HepG2 (cell line): ENCODE measurements at regions not wholly inside any gene's neighbourhood (a gene's known extent, or its start where the extent isn't known, plus 50 kb on each side); places are given as distances from the start of the nearest gene placed in this dataset.

ENCODE experiments used
- ATAC-seq: fragments of 200-7000 bp; cut with Tn5 transposase; 3 replicates; pipeline ENCODE4 v1.9.1; 2020; ENCODE audit warnings: mild to moderate bottlenecking, moderate library complexity
- BruUV-seq: library from RNA; stranded (reverse); fragments of 400-500 nt; replicated peaks from 2 replicates; lab custom pipeline; 2021; lab: Mats Ljungman, UMichigan
- CTCF ChIA-PET: fragments of 300-600 bp; formaldehyde crosslinking; extraction: SDS; loops from one replicate; lab custom pipeline; 2021; ENCODE audit warnings: low total read pairs, inconsistent platforms, low intra/inter-chr PET ratio; lab: Yijun Ruan, JAX
- POLR2A ChIA-PET: fragments of 350-600 bp; sonication (Branson Sonifier 250); formaldehyde crosslinking; loops from one replicate; lab custom pipeline; 2020; ENCODE audit warnings: antibody characterized with exemption, inconsistent platforms; lab: Yijun Ruan, JAX
- DNase-seq: peaks from one replicate; pipeline ENCODE4 v3.0.0-alpha.2; 2015; ENCODE audit warnings: low spot score
- FAIRE-seq: peaks from 3 replicates; lab custom pipeline; 2011; peaks lifted over from hg19 to GRCh38; lab: Jason Lieb, UNC
- H2AFZ ChIP-seq: one replicate; pipeline ENCODE4 v1.6.1; 2011; ENCODE audit warnings: low read length, inconsistent platforms
- H3K27ac ChIP-seq: fragments of 300-600 bp; 3 replicates; pipeline ENCODE4 v1.8.0; 2011; ENCODE audit warnings: mixed run types, mild to moderate bottlenecking, mixed read lengths, low read length, inconsistent platforms; ENCODE audit not compliant: insufficient read depth; ENCODE audit errors: extremely low read length
- H3K27me3 ChIP-seq, 2 experiments: fragments of 200-600 bp in 1 of 2; 2 replicates in 1 of 2; 3 replicates in 1 of 2; pipeline versions ENCODE4 v1.6.0 to v1.8.0; 2011; ENCODE audit warnings: low read length in 2 of 2, mild to moderate bottlenecking in 2 of 2, moderate library complexity in 2 of 2, inconsistent platforms in 1 of 2; ENCODE audit not compliant: insufficient read depth in 2 of 2, control insufficient read depth in 1 of 2
- H3K36me3 ChIP-seq, 2 experiments: fragments of 200-600 bp in 1 of 2; replicated peaks in 1 of 2; 2 replicates in 1 of 2; 3 replicates in 1 of 2; pipeline versions ENCODE4 v1.5.1 to v1.8.0; 2011; ENCODE audit warnings: low read length in 2 of 2, inconsistent platforms in 1 of 2; ENCODE audit not compliant: insufficient read depth in 2 of 2, control insufficient read depth in 1 of 2
- H3K4me1 ChIP-seq: 2 replicates; pipeline ENCODE4 v1.5.1; 2012; ENCODE audit warnings: low read length, inconsistent platforms; ENCODE audit not compliant: insufficient read depth
- H3K4me2 ChIP-seq: 2 replicates; pipeline ENCODE4 v1.6.0; 2011; ENCODE audit warnings: low read depth, low read length, inconsistent platforms
- H3K4me3 ChIP-seq, 3 experiments: fragments of 200-600 bp in 1 of 3; sonication (generic), shearing (Covaris generic) in 1 of 3; replicated peaks in 1 of 3; 2 replicates each; pipeline ENCODE4 v1.5.1; 2011 to 2016; ENCODE audit warnings: low read length in 3 of 3, inconsistent platforms in 2 of 3, low read depth in 2 of 3, mild to moderate bottlenecking in 2 of 3, control low read depth in 1 of 3, mixed read lengths in 1 of 3; ENCODE audit not compliant: insufficient read depth in 1 of 3
- H3K79me2 ChIP-seq: one replicate; pipeline ENCODE4 v1.6.1; 2011; ENCODE audit warnings: low read length, inconsistent platforms; ENCODE audit not compliant: insufficient read depth
- H3K9ac ChIP-seq: 2 replicates; pipeline ENCODE4 v1.6.0; 2011; ENCODE audit warnings: mild to moderate bottlenecking, low read depth, low read length, inconsistent platforms; ENCODE audit not compliant: insufficient read depth
- H3K9me3 ChIP-seq: 2 replicates; pipeline ENCODE4 v1.5.1; 2012; ENCODE audit warnings: mild to moderate bottlenecking, low read length
- H4K20me1 ChIP-seq: 2 replicates; pipeline ENCODE4 v1.6.0; 2011; ENCODE audit warnings: inconsistent platforms, mild to moderate bottlenecking, low read length, moderate library complexity; ENCODE audit not compliant: insufficient read depth
- ARID5B ChIP-seq: IDR thresholded peaks from 2 replicates; pipeline ENCODE4 v1.4.0; 2020; ENCODE audit warnings: mild to moderate bottlenecking, missing genetic modification reagents
- BCL6 ChIP-seq: IDR thresholded peaks from 2 replicates; pipeline ENCODE4 v1.6.1; 2016; ENCODE audit warnings: missing genetic modification reagents, missing compliant biosample characterization
- ELF3 ChIP-seq: IDR thresholded peaks from 2 replicates; pipeline ENCODE4 v1.6.1; 2016; ENCODE audit warnings: missing genetic modification reagents, missing compliant biosample characterization
- FOXA1 ChIP-seq, 2 experiments: fragments of 450-650 bp in 1 of 2; sonication (generic) in 1 of 2; formaldehyde crosslinking in 1 of 2; IDR thresholded peaks; 2 replicates each; pipeline versions ENCODE4 v1.4.0 to v1.6.1; 2016 to 2020; ENCODE audit warnings: missing genetic modification reagents in 1 of 2
- FOXA3 ChIP-seq: IDR thresholded peaks from 2 replicates; pipeline ENCODE4 v1.6.1; 2016; ENCODE audit warnings: missing genetic modification reagents, missing compliant biosample characterization
- FOXK1 ChIP-seq: sonication (generic); formaldehyde crosslinking; IDR thresholded peaks from 2 replicates; pipeline ENCODE4 v1.4.0; 2020; ENCODE audit warnings: low read depth, missing genetic modification reagents, borderline replicate concordance
- FOXP1 ChIP-seq, 2 experiments: fragments of 450-650 bp in 1 of 2; IDR thresholded peaks; 2 replicates each; pipeline ENCODE4 v1.6.1; 2017 to 2018; ENCODE audit warnings: antibody characterized with exemption in 1 of 2
- HOXA7 ChIP-seq: sonication (generic); formaldehyde crosslinking; IDR thresholded peaks from 2 replicates; pipeline ENCODE4 v1.8.1; 2022; ENCODE audit warnings: mild to moderate bottlenecking, missing genetic modification reagents, moderate library complexity
- IKZF1 ChIP-seq: fragments of 450-650 bp; IDR thresholded peaks from 2 replicates; pipeline ENCODE4 v1.7.1; 2016
- RARA ChIP-seq: IDR thresholded peaks from 2 replicates; pipeline ENCODE4 v1.6.1; 2016; ENCODE audit warnings: missing genetic modification reagents, missing compliant biosample characterization
- TCF7 ChIP-seq: sonication (generic); IDR thresholded peaks from 2 replicates; pipeline ENCODE4 v1.6.1; 2016; ENCODE audit warnings: antibody characterized with exemption, low read depth
- ZBTB3 ChIP-seq: sonication (generic); formaldehyde crosslinking; IDR thresholded peaks from 2 replicates; pipeline ENCODE4 v1.4.0; 2020; ENCODE audit warnings: low read depth, mild to moderate bottlenecking, moderate library complexity, missing genetic modification reagents, borderline replicate concordance
- ZNF792 ChIP-seq: IDR thresholded peaks from 2 replicates; pipeline ENCODE4 v1.6.1; 2016
- WGBS: methylation state at CpG from one replicate; pipeline ENCODE4 v1.1.6; 2017; ENCODE audit warnings: low lambda C conversion rate; 5-methylcytosine and 5-hydroxymethylcytosine counted together
- in situ Hi-C: cut with HindIII; loops from 2 replicates; pipeline ENCODE4 v1.10.0; 2017; ENCODE audit warnings: low pct_unique_long_range_greater_than_20kb; ENCODE audit not compliant: extremely low pct_ligation_motif_present
- intact Hi-C: fragments of 100-400 bp; cut with micrococcal nuclease; formaldehyde crosslinking; loops from one replicate; pipeline ENCODE4 v1.10.0; 2022; ENCODE audit not compliant: unreplicated experiment

- no peaks in the 10 kb centered on the region for H3K9me3 ChIP-seq
- no peaks in the 10 kb centered on the region for H3K27me3 ChIP-seq
- no peak overlapping the region for H3K4me2 ChIP-seq
- H3K4me3 ChIP-seq = no peak overlapping the region
- intact Hi-C loops (no loop called here), in situ Hi-C loops (no loop called here)
- no peak for ATAC-seq
- H3K4me1 ChIP-seq = peaks cover 45% of the 10 kb centered on the region
- no peak for FAIRE-seq
- ChIA-PET CTCF (no interaction called here), POLR2A (interaction anchor here (1.6 kb wide), 1 partner anchor 17 kb away, joined by 7 read pairs; no protein-coding TSS in a partner anchor)
- no peak for DNase-seq
- WGBS = 42% methylated on average over 5 of the region's 5 CpGs
- no peaks in the 10 kb centered on the region for H3K36me3 ChIP-seq
- no TSS peak for BruUV-seq
- no peak overlapping the region for H2AFZ ChIP-seq
- no peaks in the 10 kb centered on the region for H3K79me2 ChIP-seq
- no peak overlapping the region for H3K9ac ChIP-seq
- H3K27ac ChIP-seq = no peak overlapping the region
- no peaks in the 10 kb centered on the region for H4K20me1 ChIP-seq
- TF ChIP-seq FOXK1 (CRISPR knock-in tag) (peak; percentile 22; the same call in 1 of the 2 replicates), ARID5B (CRISPR knock-in tag) (peak; percentile 55), ZNF792 (CRISPR knock-in tag) (no peak), HOXA7 (CRISPR knock-in tag) (no peak), ELF3 (CRISPR knock-in tag) (0 out of 2 replicates have a peak, but pooled peaks have one; percentile 40), IKZF1 (no peak), RARA (peak; percentile 53; the same call in 1 of the 2 replicates), ZBTB3 (CRISPR knock-in tag) (no peak), FOXP1 (IDR thresholded peaks at IDR 0.05) (no peak), FOXP1 (CRISPR knock-in tag; IDR thresholded peaks at IDR 0.05) (peak; percentile 52), FOXA1 (IDR thresholded peaks at IDR 0.05) (no peak), FOXA1 (CRISPR knock-in tag; IDR thresholded peaks at IDR 0.05) (peak; percentile 59; the same call in 1 of the 2 replicates), FOXA3 (CRISPR knock-in tag) (peak; percentile 76), BCL6 (CRISPR knock-in tag) (peak; percentile 63), TCF7 (peak; percentile 63)
Measured at GRCh38 chr2:222779145-222779832, 81.5 kb upstream of the ACSL3 start.
